Endothelial cell of umbilical vein (primary cell): ENCODE measurements at regions not wholly inside any gene's neighbourhood (a gene's known extent, or its start where the extent isn't known, plus 50 kb on each side); places are given as distances from the start of the nearest gene placed in this dataset.

ENCODE experiments used
- BruUV-seq: library from RNA; stranded (reverse); fragments of 400-500 nt; replicated peaks from 2 replicates; lab custom pipeline; 2021; lab: Mats Ljungman, UMichigan
- CTCF ChIA-PET: fragments of 300-600, 350-600 bp; sonication (Branson Sonifier 250); formaldehyde crosslinking; loops from one replicate; lab custom pipeline; 2021; ENCODE audit warnings: antibody characterized with exemption, inconsistent platforms; lab: Charles Lee
- POLR2A ChIA-PET: fragments of 300-600, 350-600 bp; sonication (Branson Sonifier 250); formaldehyde crosslinking; loops from one replicate; lab custom pipeline; 2021; ENCODE audit warnings: antibody characterized with exemption, inconsistent platforms; lab: Charles Lee
- DNase-seq: peaks from one replicate; pipeline ENCODE4 v3.0.0-alpha.2; 2011; ENCODE audit warnings: low read depth, low spot score
- FAIRE-seq: peaks from 2 replicates; lab custom pipeline; 2011; peaks lifted over from hg19 to GRCh38; lab: Jason Lieb, UNC
- H2AFZ ChIP-seq: 2 replicates; pipeline ENCODE4 v1.6.0; 2012; ENCODE audit warnings: low read depth, low read length, control low read depth, inconsistent platforms
- H3K27ac ChIP-seq: 2 replicates; pipeline ENCODE4 v1.5.1; 2011; ENCODE audit warnings: low read depth, mild to moderate bottlenecking, control low read depth, low read length, moderate library complexity; ENCODE audit not compliant: insufficient read depth
- H3K27me3 ChIP-seq, 2 experiments: 2 replicates each; pipeline versions ENCODE4 v1.6.0 to v1.6.1; 2011; ENCODE audit warnings: low read length in 2 of 2, mixed read lengths in 1 of 2; ENCODE audit not compliant: control insufficient read depth in 2 of 2, insufficient read depth in 2 of 2
- H3K36me3 ChIP-seq, 2 experiments: 2 replicates in 1 of 2; 3 replicates in 1 of 2; pipeline ENCODE4 v1.5.1; 2011; ENCODE audit warnings: low read length in 2 of 2, mild to moderate bottlenecking in 1 of 2, moderate library complexity in 1 of 2; ENCODE audit not compliant: control insufficient read depth in 2 of 2, insufficient read depth in 2 of 2; ENCODE audit errors: extremely low read depth in 1 of 2
- H3K4me1 ChIP-seq: 3 replicates; pipeline ENCODE4 v1.5.1; 2011; ENCODE audit warnings: mild to moderate bottlenecking, low read length; ENCODE audit not compliant: control insufficient read depth, insufficient read depth; ENCODE audit errors: extremely low read depth
- H3K4me2 ChIP-seq: 2 replicates; pipeline ENCODE4 v1.6.1; 2011; ENCODE audit warnings: low read length, control low read depth, mixed read lengths; ENCODE audit not compliant: insufficient read depth
- H3K4me3 ChIP-seq, 3 experiments: fragments of 200-600 bp in 1 of 3; sonication (generic), shearing (Covaris generic) in 1 of 3; replicated peaks in 1 of 3; 2 replicates each; pipeline ENCODE4 v1.5.1; 2011 to 2016; ENCODE audit warnings: control low read depth in 3 of 3, low read length in 3 of 3, mild to moderate bottlenecking in 2 of 3, inconsistent platforms in 1 of 3, low read depth in 1 of 3, moderate library complexity in 1 of 3; ENCODE audit not compliant: insufficient read depth in 1 of 3
- H3K79me2 ChIP-seq: 2 replicates; pipeline ENCODE4 v1.6.0; 2012; ENCODE audit warnings: low read length, inconsistent platforms; ENCODE audit not compliant: control insufficient read depth, insufficient read depth
- H3K9ac ChIP-seq: replicated peaks from 2 replicates; pipeline ENCODE3; 2011; ENCODE audit warnings: low read length, control low read depth; ENCODE audit not compliant: insufficient read depth; ENCODE audit errors: extremely low read depth
- H3K9me1 ChIP-seq: replicated peaks from 3 replicates; pipeline ENCODE4 v1.6.0; 2011; ENCODE audit warnings: mild to moderate bottlenecking, low read length; ENCODE audit not compliant: control insufficient read depth, insufficient read depth; ENCODE audit errors: extremely low read depth
- H3K9me3 ChIP-seq: replicated peaks from 2 replicates; pipeline ENCODE4 v1.5.1; 2012; ENCODE audit warnings: low read length, inconsistent platforms; ENCODE audit not compliant: control insufficient read depth, insufficient read depth
- H4K20me1 ChIP-seq: replicated peaks from 2 replicates; pipeline ENCODE3; 2011; ENCODE audit warnings: mild to moderate bottlenecking, low read length; ENCODE audit not compliant: control insufficient read depth, insufficient read depth; ENCODE audit errors: extremely low read depth
- EZH2 ChIP-seq: IDR thresholded peaks from 2 replicates; pipeline ENCODE4 v1.6.1; 2012; ENCODE audit warnings: borderline replicate concordance, low read depth, mild to moderate bottlenecking, moderate library complexity, low read length, inconsistent platforms; ENCODE audit not compliant: severe bottlenecking
- FOS ChIP-seq: IDR thresholded peaks from 2 replicates; pipeline ENCODE4 v1.6.1; 2011; ENCODE audit warnings: mild to moderate bottlenecking, low read length, moderate library complexity, borderline replicate concordance; ENCODE audit not compliant: insufficient read depth
- GATA2 ChIP-seq: IDR thresholded peaks from 2 replicates; pipeline ENCODE4 v1.7.0; 2011; ENCODE audit warnings: low read depth, mild to moderate bottlenecking, moderate library complexity, mixed read lengths, low read length; ENCODE audit not compliant: insufficient read length, insufficient read depth
- JUN ChIP-seq: IDR thresholded peaks from 2 replicates; pipeline ENCODE4 v1.6.1; 2011; ENCODE audit warnings: borderline replicate concordance, low read depth; ENCODE audit not compliant: insufficient read length, insufficient read depth
- MYC ChIP-seq: IDR thresholded peaks from one replicate; pipeline ENCODE4 v1.6.1; 2011; ENCODE audit warnings: mild to moderate bottlenecking, low read depth, low read length
- POLR2A ChIP-seq: IDR thresholded peaks from 2 replicates; pipeline ENCODE4 v1.6.1; 2012; ENCODE audit warnings: low read depth, mild to moderate bottlenecking, control low read depth, low read length
- POLR2AphosphoS5 ChIP-seq: IDR thresholded peaks from 2 replicates; pipeline ENCODE4 v1.6.1; 2012; ENCODE audit warnings: low read depth, mild to moderate bottlenecking, control low read depth, low read length, moderate library complexity; ENCODE audit not compliant: insufficient read depth
- dilution Hi-C: fragments of 300-500 bp; cut with MboI; formaldehyde crosslinking; loops from one replicate; pipeline ENCODE4 v1.15.0; 2019; ENCODE audit warnings: low sequenced_read_pairs; ENCODE audit not compliant: extremely low pct_ligation_motif_present
- intact Hi-C: fragments of 100-400 bp; cut with micrococcal nuclease; formaldehyde crosslinking; loops from one replicate; pipeline ENCODE4 v1.10.0; 2022
- TF ChIP-seq, protein P1 (sequence below), 2 donors: IDR thresholded peaks; 1 replicate in 1 of 2; 2 replicates in 1 of 2; pipeline ENCODE4 v1.5.1; 2011; ENCODE audit warnings: low read length in 2 of 2, mild to moderate bottlenecking in 2 of 2, moderate library complexity in 2 of 2, control low read depth in 1 of 2, inconsistent platforms in 1 of 2, low read depth in 1 of 2; ENCODE audit not compliant: insufficient read depth in 1 of 2; ENCODE audit errors: extremely low read depth in 1 of 2
- TF ChIP-seq, protein P2 (sequence below): IDR thresholded peaks from 2 replicates; pipeline ENCODE4 v1.6.1; 2011; ENCODE audit not compliant: insufficient read depth, insufficient read length

- CTCF ChIA-PET: interaction anchor here (1.0 to 4.8 kb wide), 4 partner anchors 162 to 566 kb away, joined by 3 to 42 read pairs (median 11); no protein-coding TSS in a partner anchor
- Histone ChIP-seq H3K9me3 (no peaks in the 10 kb centered on the region), H3K27me3 (peaks cover 4 to 9% of the 10 kb centered on the region in 2 experiments), H3K36me3 (no peaks in the 10 kb centered on the region), H4K20me1 (no peaks in the 10 kb centered on the region), H3K4me3 (no peak overlapping the region), H3K4me1 (peaks cover 15% of the 10 kb centered on the region), H3K79me2 (no peaks in the 10 kb centered on the region), H3K9ac (no peak overlapping the region), H3K4me2 (no peak overlapping the region), H2AFZ (no peak overlapping the region), H3K9me1 (no peaks in the 10 kb centered on the region), H3K27ac (no peak overlapping the region)
- FAIRE-seq: no peak
- dilution Hi-C loops: no loop called here
- intact Hi-C loops: loop anchor here (5.0 kb wide), 1 partner anchor 349 kb away; no protein-coding TSS in a partner anchor
- DNase-seq: no peak
- POLR2A ChIA-PET: no interaction called here
- TF ChIP-seq JUN: no peak
- TF ChIP-seq POLR2AphosphoS5: no peak
- no peak for TF ChIP-seq POLR2A
- TF ChIP-seq EZH2: no peak
- TF ChIP-seq MYC: no peak
- TF ChIP-seq, protein P1, sequence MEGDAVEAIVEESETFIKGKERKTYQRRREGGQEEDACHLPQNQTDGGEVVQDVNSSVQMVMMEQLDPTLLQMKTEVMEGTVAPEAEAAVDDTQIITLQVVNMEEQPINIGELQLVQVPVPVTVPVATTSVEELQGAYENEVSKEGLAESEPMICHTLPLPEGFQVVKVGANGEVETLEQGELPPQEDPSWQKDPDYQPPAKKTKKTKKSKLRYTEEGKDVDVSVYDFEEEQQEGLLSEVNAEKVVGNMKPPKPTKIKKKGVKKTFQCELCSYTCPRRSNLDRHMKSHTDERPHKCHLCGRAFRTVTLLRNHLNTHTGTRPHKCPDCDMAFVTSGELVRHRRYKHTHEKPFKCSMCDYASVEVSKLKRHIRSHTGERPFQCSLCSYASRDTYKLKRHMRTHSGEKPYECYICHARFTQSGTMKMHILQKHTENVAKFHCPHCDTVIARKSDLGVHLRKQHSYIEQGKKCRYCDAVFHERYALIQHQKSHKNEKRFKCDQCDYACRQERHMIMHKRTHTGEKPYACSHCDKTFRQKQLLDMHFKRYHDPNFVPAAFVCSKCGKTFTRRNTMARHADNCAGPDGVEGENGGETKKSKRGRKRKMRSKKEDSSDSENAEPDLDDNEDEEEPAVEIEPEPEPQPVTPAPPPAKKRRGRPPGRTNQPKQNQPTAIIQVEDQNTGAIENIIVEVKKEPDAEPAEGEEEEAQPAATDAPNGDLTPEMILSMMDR (IDR thresholded peaks at IDR 0.05; ENCODE audit: extremely low read depth in 1 of 2, insufficient read depth in 1 of 2, low read depth in 1 of 2, low read length in 2 of 2): no peak
- TF ChIP-seq GATA2: no peak
- TF ChIP-seq, protein P2, sequence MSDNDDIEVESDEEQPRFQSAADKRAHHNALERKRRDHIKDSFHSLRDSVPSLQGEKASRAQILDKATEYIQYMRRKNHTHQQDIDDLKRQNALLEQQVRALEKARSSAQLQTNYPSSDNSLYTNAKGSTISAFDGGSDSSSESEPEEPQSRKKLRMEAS: no peak
- TF ChIP-seq FOS: no peak
- BruUV-seq: no TSS peak
Observed at GRCh38 chr9:85263288-85263687, 478.5 kb downstream of the AGTPBP1 start.
